AG10803 (cell line): ENCODE measurements at regions not wholly inside any gene's neighbourhood (a gene's known extent, or its start where the extent isn't known, plus 50 kb on each side); places are given as distances from the start of the nearest gene placed in this dataset.

Source experiments
- DNase-seq: peaks from one replicate; pipeline ENCODE4 v3.0.0; 2010; ENCODE audit warnings: low read depth
- H3K4me3 ChIP-seq: 2 replicates; pipeline ENCODE4 v1.5.1; 2011; ENCODE audit warnings: mild to moderate bottlenecking, low read length, control low read depth
- TF ChIP-seq, protein P1 (sequence below): conservative IDR thresholded peaks from 2 replicates; pipeline ENCODE4 v1.5.1; 2011; ENCODE audit warnings: mild to moderate bottlenecking, low read length, control low read depth, inconsistent platforms

DNA sequence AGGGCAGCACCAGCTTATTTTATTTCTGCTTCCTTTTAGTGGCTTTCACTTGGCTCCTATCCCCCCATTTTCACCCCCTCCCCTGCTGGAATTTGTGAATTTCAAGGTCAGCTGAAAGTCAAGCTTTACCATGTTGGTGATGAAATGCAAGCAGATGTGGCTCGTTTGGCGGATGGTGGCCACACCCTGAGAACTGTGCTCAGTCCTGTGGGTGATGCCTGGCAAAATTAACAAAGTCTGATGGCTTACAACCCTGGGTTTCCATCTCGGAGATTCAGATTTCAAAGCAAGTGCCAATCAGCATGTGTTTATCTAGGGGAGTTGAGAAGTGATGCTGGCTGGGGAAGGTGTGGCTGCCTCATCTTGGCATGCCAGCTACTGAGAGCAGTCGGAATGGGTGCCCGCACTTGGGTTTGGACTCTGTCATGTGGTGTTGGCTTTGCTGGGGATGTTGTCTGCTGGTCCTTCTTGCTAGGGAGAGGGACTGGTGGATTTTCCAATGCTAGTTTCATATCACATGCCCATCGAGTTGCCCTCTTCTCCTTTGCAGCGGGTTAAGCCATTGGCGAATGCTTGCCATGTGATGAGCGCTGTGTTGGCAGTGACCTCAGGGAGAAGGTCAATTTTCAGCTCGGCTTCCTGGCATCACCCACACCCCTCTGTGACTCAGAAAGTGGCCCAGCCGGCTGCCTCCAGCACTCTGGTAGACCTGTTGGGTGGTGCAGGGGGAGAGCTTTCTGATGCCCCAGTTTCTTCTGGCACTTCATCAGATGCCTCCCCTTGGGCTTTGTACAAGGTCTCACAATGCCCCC lies 77.0 kb upstream of the PITX1 start:
- DNase-seq: no peak
- TF ChIP-seq, protein P1, sequence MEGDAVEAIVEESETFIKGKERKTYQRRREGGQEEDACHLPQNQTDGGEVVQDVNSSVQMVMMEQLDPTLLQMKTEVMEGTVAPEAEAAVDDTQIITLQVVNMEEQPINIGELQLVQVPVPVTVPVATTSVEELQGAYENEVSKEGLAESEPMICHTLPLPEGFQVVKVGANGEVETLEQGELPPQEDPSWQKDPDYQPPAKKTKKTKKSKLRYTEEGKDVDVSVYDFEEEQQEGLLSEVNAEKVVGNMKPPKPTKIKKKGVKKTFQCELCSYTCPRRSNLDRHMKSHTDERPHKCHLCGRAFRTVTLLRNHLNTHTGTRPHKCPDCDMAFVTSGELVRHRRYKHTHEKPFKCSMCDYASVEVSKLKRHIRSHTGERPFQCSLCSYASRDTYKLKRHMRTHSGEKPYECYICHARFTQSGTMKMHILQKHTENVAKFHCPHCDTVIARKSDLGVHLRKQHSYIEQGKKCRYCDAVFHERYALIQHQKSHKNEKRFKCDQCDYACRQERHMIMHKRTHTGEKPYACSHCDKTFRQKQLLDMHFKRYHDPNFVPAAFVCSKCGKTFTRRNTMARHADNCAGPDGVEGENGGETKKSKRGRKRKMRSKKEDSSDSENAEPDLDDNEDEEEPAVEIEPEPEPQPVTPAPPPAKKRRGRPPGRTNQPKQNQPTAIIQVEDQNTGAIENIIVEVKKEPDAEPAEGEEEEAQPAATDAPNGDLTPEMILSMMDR: no peak
- no peak overlapping the region for H3K4me3 ChIP-seq

DNA sequence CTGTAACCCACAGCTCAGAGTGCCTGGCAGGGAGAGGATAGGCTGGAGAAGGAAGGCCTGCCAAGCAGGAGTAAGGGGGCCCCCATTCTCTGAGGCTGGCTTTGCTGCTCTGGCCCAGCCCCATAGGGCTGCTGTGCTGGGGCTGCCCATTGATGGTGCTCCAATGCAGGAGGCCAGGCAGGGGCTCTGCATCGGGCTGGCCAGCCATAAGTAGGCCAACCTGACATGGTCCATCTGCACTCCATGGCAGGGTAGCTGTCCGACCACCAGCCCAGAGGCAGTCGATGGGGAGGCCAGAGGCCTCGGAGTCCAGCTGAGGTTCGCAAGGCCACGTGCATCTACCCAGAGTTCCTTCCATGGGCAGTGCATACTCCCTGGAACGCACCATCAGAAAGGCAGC lies 75.0 kb upstream of the PITX1 start:
- TF ChIP-seq, protein P1: no peak
- H3K4me3 ChIP-seq: no peak overlapping the region
- DNase-seq: no peak

DNA sequence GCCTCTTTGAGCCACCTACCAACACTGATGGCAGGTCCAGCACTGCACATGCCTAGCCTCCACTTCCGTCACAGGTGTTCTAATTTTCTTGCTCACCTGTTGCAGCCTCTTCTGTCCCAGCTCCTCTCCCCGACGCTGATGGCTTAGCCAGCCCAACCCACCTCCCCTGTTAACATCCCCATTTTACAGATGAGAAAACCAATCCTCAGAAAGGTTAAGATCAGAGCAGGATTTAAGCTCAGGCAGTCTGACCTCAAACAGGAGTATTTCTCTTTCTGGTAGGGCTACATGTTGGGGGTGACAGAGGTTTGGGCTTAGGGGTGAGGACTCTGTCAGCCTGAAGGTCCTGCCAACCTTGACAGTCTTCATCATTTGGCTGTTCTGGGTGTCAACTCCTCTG lies 74.5 kb upstream of the PITX1 start:
- no peak for DNase-seq
- TF ChIP-seq, protein P1: no peak
- H3K4me3 ChIP-seq: no peak overlapping the region

DNA sequence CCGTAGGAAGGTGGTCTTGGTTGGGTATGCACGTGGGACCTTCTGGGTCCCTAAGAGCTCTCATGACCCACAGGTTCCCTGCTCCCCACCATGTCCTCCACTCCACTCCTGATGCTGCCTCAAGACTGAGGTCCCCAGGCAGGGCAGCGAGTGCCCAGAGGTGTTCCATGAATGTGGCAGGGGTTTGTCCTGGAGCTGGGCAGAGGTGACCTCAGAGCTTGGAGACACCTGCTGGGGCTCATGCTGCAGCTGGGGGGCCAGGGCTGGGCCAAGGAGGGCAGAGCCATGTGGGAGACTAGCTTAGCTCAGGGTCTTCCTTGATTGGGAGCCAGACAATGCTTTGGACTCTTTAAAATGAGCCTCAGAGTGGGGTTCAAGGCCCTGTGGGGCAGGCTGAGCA lies 74.0 kb upstream of the PITX1 start:
- H3K4me3 ChIP-seq: no peak overlapping the region
- DNase-seq: no peak

DNA sequence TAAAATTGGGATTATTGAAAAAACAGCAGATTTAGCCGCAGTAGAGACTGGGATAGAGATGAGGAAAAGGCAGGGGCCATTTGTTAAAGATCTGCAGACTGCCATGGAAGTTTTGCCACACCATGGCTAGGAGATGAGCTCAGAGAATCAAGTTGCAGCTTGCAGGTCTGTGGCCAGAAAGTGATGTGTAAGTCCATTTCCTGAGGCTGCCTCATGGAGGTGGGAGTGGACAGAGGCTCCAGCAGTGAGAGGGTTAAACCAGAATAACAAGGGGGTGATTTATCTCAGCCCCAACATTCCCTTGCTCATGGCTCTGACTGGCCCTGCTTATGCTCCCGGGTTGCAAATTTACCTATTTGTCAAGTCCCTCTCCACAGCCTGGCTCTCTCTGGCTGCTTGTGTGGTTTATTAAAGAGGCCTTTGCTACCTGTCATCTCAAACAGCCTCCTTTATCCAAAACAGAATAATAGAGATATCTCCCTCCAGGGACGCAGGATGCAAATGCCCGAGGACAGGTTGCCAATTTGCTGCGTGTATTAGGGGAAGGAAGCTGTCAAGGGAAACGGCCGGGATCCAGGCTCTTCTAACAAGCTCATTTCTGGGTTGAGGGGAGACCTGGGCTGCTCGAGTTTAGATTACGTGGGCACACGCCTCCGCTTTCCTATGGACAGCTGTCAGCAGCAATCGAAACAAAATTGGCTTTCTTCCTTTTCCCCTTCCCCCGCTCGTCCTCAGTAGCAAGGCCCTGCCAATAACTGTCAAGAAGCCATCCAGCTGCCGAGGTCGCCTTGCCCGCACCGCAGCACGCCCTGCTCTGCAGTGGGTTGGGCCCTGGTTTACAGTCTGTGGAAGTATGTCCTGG lies 72.8 kb upstream of the PITX1 start:
- no peak overlapping the region for H3K4me3 ChIP-seq
- TF ChIP-seq, protein P1: no peak
- no peak for DNase-seq

More for the DNA sequence above, 74.0 kb upstream of the PITX1 start:
- TF ChIP-seq, protein P1: no peak

DNA sequence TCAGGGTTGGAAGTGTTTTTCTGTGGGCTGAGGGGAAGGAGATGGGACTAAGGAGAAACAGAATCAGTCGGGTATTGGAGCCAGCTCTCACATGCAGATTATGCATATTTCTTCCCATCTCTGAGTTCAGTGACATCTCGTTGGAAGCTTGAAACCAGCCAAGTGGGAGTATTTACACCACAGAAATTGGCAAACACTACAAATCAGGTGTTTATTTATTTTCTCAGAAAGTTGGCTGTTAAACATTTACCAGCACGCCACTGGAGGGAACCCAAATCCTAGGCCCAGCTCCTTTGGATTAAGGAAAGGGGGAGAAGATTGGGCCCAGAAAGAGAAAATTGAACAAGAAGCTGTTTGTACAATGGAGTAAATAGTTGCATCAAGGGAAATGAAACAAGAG lies 72.1 kb upstream of the PITX1 start:
- TF ChIP-seq, protein P1: no peak
- no peak for DNase-seq
- no peak overlapping the region for H3K4me3 ChIP-seq
